Lower lobe of right lung (tissue), 2 donors: ENCODE measurements at regions not wholly inside any gene's neighbourhood (a gene's known extent, or its start where the extent isn't known, plus 50 kb on each side); places are given as distances from the start of the nearest gene placed in this dataset.

Experiments used
- ATAC-seq, 2 donors: fragments of 200-7000 bp; cut with Tn5 transposase; one replicate each; pipeline ENCODE4 v1.9.1; 2020 to 2022; ENCODE audit warnings: mild to moderate bottlenecking in 2 of 2, moderate library complexity in 2 of 2
- DNase-seq: peaks from one replicate; pipeline ENCODE4 v3.0.0-alpha.2; 2020
- H3K27ac ChIP-seq: fragments of 200-600 bp; one replicate; pipeline ENCODE4 v1.8.0; 2022
- H3K27me3 ChIP-seq: fragments of 200-600 bp; one replicate; pipeline ENCODE4 v1.8.0; 2022; ENCODE audit warnings: low read depth
- H3K36me3 ChIP-seq: fragments of 200-600 bp; one replicate; pipeline ENCODE4 v1.8.0; 2022; ENCODE audit warnings: mild to moderate bottlenecking
- H3K4me1 ChIP-seq: fragments of 200-600 bp; one replicate; pipeline ENCODE4 v1.8.0; 2022
- H3K4me3 ChIP-seq: fragments of 200-600 bp; one replicate; pipeline ENCODE4 v1.8.0; 2022; ENCODE audit warnings: mild to moderate bottlenecking
- H3K9me3 ChIP-seq: fragments of 200-600 bp; one replicate; pipeline ENCODE4 v1.8.0; 2022
- intact Hi-C: fragments of 100-400 bp; cut with DNase I; formaldehyde crosslinking; loops from one replicate; pipeline ENCODE4 v1.11.0; 2022
- TF ChIP-seq, protein P1 (sequence below): fragments of 200-600 bp; IDR thresholded peaks from one replicate; pipeline ENCODE4 v1.8.0; 2022; ENCODE audit warnings: antibody characterized with exemption, mild to moderate bottlenecking
- donor health status: DM: no; HTN: yes; CAD: no; lungs with severe emphysema.

DNA sequence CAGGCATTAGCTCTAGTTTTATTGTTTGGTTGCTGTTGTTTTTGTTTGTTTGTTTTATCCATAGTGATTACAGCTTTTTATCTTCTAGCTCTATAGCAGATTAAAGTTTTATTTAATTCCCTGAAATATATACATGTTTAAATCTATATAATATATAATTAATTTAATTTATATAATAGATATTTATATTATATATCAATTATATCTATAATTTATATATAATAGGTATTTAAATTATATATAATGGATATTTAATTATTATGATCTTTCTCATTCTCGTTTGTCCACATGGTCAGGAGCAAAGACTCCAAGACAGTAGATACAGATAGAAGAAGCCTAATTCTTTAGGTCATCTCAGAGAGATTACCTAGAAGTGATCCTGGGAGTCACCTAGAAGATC lies 238.8 kb upstream of the GPR149 start:
- H3K4me3 ChIP-seq: no peak overlapping the region
- no peak for DNase-seq
- no peaks in the 10 kb centered on the region for H3K27me3 ChIP-seq
- H3K27ac ChIP-seq: no peak overlapping the region
- no peaks in the 10 kb centered on the region for H3K4me1 ChIP-seq
- TF ChIP-seq, protein P1, sequence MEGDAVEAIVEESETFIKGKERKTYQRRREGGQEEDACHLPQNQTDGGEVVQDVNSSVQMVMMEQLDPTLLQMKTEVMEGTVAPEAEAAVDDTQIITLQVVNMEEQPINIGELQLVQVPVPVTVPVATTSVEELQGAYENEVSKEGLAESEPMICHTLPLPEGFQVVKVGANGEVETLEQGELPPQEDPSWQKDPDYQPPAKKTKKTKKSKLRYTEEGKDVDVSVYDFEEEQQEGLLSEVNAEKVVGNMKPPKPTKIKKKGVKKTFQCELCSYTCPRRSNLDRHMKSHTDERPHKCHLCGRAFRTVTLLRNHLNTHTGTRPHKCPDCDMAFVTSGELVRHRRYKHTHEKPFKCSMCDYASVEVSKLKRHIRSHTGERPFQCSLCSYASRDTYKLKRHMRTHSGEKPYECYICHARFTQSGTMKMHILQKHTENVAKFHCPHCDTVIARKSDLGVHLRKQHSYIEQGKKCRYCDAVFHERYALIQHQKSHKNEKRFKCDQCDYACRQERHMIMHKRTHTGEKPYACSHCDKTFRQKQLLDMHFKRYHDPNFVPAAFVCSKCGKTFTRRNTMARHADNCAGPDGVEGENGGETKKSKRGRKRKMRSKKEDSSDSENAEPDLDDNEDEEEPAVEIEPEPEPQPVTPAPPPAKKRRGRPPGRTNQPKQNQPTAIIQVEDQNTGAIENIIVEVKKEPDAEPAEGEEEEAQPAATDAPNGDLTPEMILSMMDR: no peak
- ATAC-seq: no peak
- intact Hi-C loops: no loop called here
- H3K9me3 ChIP-seq: no peaks in the 10 kb centered on the region
- H3K36me3 ChIP-seq: no peaks in the 10 kb centered on the region

DNA sequence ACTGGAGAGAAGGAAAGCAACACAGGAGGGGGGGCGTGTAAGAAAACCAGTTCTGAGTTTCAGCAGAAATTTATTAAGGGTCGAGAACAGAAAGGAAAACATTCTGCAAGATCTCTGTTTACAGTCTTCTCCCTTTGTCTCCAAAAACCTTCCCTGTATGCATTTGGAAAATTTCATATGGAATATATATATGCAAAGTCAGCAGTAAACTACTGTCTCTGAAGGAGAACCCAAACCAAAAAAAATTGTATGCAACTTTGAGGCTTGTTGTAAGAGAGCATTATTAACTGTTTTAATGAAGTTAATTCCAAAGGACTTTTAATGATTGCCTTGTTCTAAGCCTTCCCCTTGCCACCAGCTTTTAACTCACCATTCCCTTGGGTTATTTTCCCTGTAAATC lies 238.2 kb upstream of the GPR149 start:
- TF ChIP-seq, protein P1: no peak
- intact Hi-C loops: no loop called here
- no peak for DNase-seq

DNA sequence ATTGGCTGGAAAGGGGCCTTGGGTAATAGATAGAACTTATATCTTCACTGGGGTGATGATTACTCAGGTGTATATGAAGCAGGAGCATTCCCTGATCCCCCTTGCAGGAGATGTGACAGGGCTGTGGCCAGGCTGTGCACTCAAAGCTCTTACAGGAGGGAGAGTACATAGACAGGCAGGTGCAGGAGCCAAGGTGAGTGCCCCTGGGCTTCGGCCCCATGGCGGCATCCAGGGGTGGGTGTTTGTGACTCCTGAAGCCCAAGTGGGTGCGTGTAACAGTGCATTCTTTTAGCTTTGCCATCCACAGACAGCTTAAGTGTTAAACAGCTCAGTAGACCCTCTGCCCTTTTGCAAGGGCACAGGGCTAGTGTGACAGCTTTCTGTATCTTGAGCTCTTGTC lies 236.6 kb upstream of the GPR149 start:
- TF ChIP-seq, protein P1: no peak
- no peak for DNase-seq
- no peaks in the 10 kb centered on the region for H3K36me3 ChIP-seq
- no peak for ATAC-seq
- H3K9me3 ChIP-seq: no peaks in the 10 kb centered on the region
- no peak overlapping the region for H3K27ac ChIP-seq
- intact Hi-C loops: no loop called here
- H3K4me1 ChIP-seq: no peaks in the 10 kb centered on the region
- no peak overlapping the region for H3K4me3 ChIP-seq
- H3K27me3 ChIP-seq: no peaks in the 10 kb centered on the region

More for the DNA sequence above, 238.2 kb upstream of the GPR149 start:
- H3K27ac ChIP-seq: no peak overlapping the region
- no peak for ATAC-seq
- no peaks in the 10 kb centered on the region for H3K36me3 ChIP-seq
- no peaks in the 10 kb centered on the region for H3K27me3 ChIP-seq
- H3K4me3 ChIP-seq: no peak overlapping the region
- H3K9me3 ChIP-seq: no peaks in the 10 kb centered on the region
- no peaks in the 10 kb centered on the region for H3K4me1 ChIP-seq

DNA sequence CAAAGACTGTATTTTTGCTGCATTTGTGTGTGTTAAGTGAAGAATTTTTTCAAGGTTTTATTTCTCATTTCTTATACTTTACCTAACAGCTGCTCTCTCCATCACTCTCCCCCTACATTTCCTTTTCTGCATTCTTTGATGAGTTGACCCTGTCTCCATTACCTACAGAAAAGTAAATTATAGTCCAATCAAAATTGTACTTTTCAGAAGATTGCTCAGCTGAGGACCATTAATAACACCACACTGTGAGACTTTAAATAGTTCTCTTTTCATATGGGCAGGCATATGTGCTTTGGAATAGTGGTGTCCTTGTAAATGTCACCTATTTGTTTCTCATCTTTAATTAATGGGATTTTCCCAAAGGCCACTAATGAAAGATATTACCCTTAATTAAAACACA lies 234.7 kb upstream of the GPR149 start:
- intact Hi-C loops: no loop called here
- DNase-seq: no peak
- TF ChIP-seq, protein P1: no peak
- Histone ChIP-seq H3K36me3 (no peaks in the 10 kb centered on the region), H3K4me3 (no peak overlapping the region), H3K4me1 (no peaks in the 10 kb centered on the region), H3K9me3 (no peaks in the 10 kb centered on the region), H3K27me3 (no peaks in the 10 kb centered on the region), H3K27ac (no peak overlapping the region)
- no peak for ATAC-seq

DNA sequence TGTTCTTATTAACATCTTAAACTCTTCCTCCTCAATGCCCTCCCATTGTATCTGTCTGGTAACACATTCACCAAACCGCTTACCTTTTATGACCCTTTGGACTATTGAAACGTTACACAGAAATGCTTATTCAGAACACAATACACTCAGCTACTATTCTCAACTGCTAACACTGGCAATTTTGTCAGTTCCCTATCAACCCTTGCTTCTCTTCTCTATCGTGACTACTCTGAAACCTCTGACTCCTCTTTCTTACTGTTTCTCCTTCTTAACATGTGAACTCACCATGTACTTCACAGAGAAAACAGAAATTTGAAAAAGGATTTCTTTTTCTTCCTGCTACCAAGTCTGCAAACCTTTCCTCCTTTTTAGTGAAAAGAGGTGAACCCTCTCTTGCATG lies 232.9 kb upstream of the GPR149 start:
- no peak overlapping the region for H3K27ac ChIP-seq
- no peaks in the 10 kb centered on the region for H3K9me3 ChIP-seq
- no peak overlapping the region for H3K4me3 ChIP-seq
- no peaks in the 10 kb centered on the region for H3K4me1 ChIP-seq
- ATAC-seq (no peak), DNase-seq (no peak)
- TF ChIP-seq, protein P1: no peak
- H3K27me3 ChIP-seq: no peaks in the 10 kb centered on the region
- H3K36me3 ChIP-seq: no peaks in the 10 kb centered on the region
- intact Hi-C loops: no loop called here

DNA sequence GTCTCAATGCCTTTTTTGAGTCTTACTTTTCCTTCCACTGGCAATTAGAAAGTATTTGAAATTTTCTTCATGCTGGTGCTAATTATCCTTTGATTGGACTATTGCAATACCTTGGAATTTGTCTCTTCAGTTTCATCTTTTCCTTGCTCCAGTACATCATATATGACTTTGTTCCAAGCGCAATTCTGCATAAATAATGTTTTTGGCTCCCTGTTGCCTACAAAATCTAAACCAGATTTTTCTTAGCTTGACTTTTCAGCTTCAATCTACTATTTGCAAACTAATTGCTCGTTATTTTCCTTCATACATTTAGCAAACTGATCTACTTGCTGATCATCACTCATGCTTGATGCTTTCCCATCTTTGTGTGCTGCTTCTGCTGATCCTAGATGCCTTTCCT lies 230.8 kb upstream of the GPR149 start:
- DNase-seq (no peak), ATAC-seq (no peak)
- Histone ChIP-seq H3K27ac (no peak overlapping the region), H3K36me3 (no peaks in the 10 kb centered on the region), H3K4me1 (no peaks in the 10 kb centered on the region), H3K27me3 (no peaks in the 10 kb centered on the region), H3K4me3 (no peak overlapping the region), H3K9me3 (no peaks in the 10 kb centered on the region)
- TF ChIP-seq, protein P1: no peak
- intact Hi-C loops: no loop called here
